ENCODE measurements at regions not wholly inside any gene's neighbourhood (a gene's known extent, or its start where the extent isn't known, plus 50 kb on each side); places are given as distances from the start of the nearest gene placed in this dataset.
"Not testable (repeated sequence)": the region's sequence is repeated elsewhere in the genome, so short reads cannot be mapped to it uniquely, and the experiment has no call there.

GRCh38 chr2:110280804-110281203 is 68.5 kb upstream of the MTLN start:
- H3K27me3 ChIP-seq; H3K4me1 ChIP-seq; DNase-seq; in situ Hi-C loops (cut with MboI; ENCODE audit: low sequenced_read_pairs in 4 of 4); H3K4me3 ChIP-seq; ATAC-seq; intact Hi-C loops (cut with DNase I; ENCODE audit: low total_unique reads); H3K9me3 ChIP-seq; H3K27ac ChIP-seq; H3K36me3 ChIP-seq: not testable (repeated sequence)

- H3K4me3 ChIP-seq; H3K9me3 ChIP-seq; intact Hi-C loops (cut with DNase I; ENCODE audit: low total_unique reads); H3K27me3 ChIP-seq; H3K27ac ChIP-seq; H3K36me3 ChIP-seq; ATAC-seq; DNase-seq; H3K4me1 ChIP-seq; in situ Hi-C loops (cut with MboI; ENCODE audit: low sequenced_read_pairs in 4 of 4): not testable (repeated sequence)
Observed at GRCh38 chr2:110277054-110277453, 64.7 kb upstream of the MTLN start.

GRCh38 chr2:110276092-110276491 is 63.7 kb upstream of the MTLN start:
- H3K4me1 ChIP-seq; H3K9me3 ChIP-seq; H3K36me3 ChIP-seq; H3K4me3 ChIP-seq; H3K27ac ChIP-seq; H3K27me3 ChIP-seq; ATAC-seq; DNase-seq; intact Hi-C loops (cut with DNase I; ENCODE audit: low total_unique reads); in situ Hi-C loops (cut with MboI; ENCODE audit: low sequenced_read_pairs in 4 of 4): not testable (repeated sequence)

- in situ Hi-C loops (cut with MboI; ENCODE audit: low sequenced_read_pairs in 4 of 4); H3K9me3 ChIP-seq; H3K27ac ChIP-seq; H3K27me3 ChIP-seq; H3K4me3 ChIP-seq; DNase-seq; H3K4me1 ChIP-seq; intact Hi-C loops (cut with DNase I; ENCODE audit: low total_unique reads); H3K36me3 ChIP-seq; ATAC-seq: not testable (repeated sequence)
Observed at GRCh38 chr2:110269674-110270073, 57.3 kb upstream of the MTLN start.

GRCh38 chr2:110267828-110268407 is 55.6 kb upstream of the MTLN start:
- H3K27ac ChIP-seq; in situ Hi-C loops (cut with MboI; ENCODE audit: low sequenced_read_pairs in 4 of 4); H3K9me3 ChIP-seq; H3K4me1 ChIP-seq; H3K36me3 ChIP-seq; DNase-seq; H3K27me3 ChIP-seq; intact Hi-C loops (cut with DNase I; ENCODE audit: low total_unique reads); H3K4me3 ChIP-seq: not testable (repeated sequence)
- peak; percentile 61 to 90 for ATAC-seq

- intact Hi-C loops (cut with DNase I; ENCODE audit: low total_unique reads); H3K27me3 ChIP-seq; H3K9me3 ChIP-seq; H3K4me1 ChIP-seq; H3K27ac ChIP-seq; DNase-seq; in situ Hi-C loops (cut with MboI; ENCODE audit: low sequenced_read_pairs in 4 of 4); H3K4me3 ChIP-seq; H3K36me3 ChIP-seq: not testable (repeated sequence)
- ATAC-seq: peak in 1 of 2 donors; percentile 34
Observed at GRCh38 chr2:110264804-110265203, 52.5 kb upstream of the MTLN start.

- peak; percentile 28 to 35 for ATAC-seq
- intact Hi-C loops (cut with DNase I; ENCODE audit: low total_unique reads); H3K4me1 ChIP-seq: not testable (repeated sequence)
Observed at GRCh38 chr2:110264076-110264681, 51.8 kb upstream of the MTLN start.

GRCh38 chr2:110263462-110263861 is 51.1 kb upstream of the MTLN start:
- H3K4me3 ChIP-seq; H3K27me3 ChIP-seq; DNase-seq; in situ Hi-C loops (cut with MboI; ENCODE audit: low sequenced_read_pairs in 4 of 4); H3K9me3 ChIP-seq; intact Hi-C loops (cut with DNase I; ENCODE audit: low total_unique reads); H3K4me1 ChIP-seq; H3K36me3 ChIP-seq; H3K27ac ChIP-seq: not testable (repeated sequence)
- peak; percentile 49 to 52 for ATAC-seq

More at GRCh38 chr2:110264076-110264681, 51.8 kb upstream of the MTLN start:
- H3K27ac ChIP-seq; H3K4me3 ChIP-seq; in situ Hi-C loops (cut with MboI; ENCODE audit: low sequenced_read_pairs in 4 of 4); H3K9me3 ChIP-seq; H3K27me3 ChIP-seq; H3K36me3 ChIP-seq: not testable (repeated sequence)
- peak in 1 of 2 donors; percentile 10 for DNase-seq

Small RNA genes lying in the stretch of these regions (microRNA-seq; reads per million reads assigned to microRNA genes)
- 0 reads per million in 2 donors for gene MIR4436B2 (ENCODE audit: borderline replicate concordance in 2 of 2)

Measured in gastrocnemius medialis (tissue), 4 donors.